ENCODE measurements at regions not wholly inside any gene's neighbourhood (a gene's known extent, or its start where the extent isn't known, plus 50 kb on each side); places are given as distances from the start of the nearest gene placed in this dataset.
"Not testable (repeated sequence)": the region's sequence is repeated elsewhere in the genome, so short reads cannot be mapped to it uniquely, and the experiment has no call there.

DNA sequence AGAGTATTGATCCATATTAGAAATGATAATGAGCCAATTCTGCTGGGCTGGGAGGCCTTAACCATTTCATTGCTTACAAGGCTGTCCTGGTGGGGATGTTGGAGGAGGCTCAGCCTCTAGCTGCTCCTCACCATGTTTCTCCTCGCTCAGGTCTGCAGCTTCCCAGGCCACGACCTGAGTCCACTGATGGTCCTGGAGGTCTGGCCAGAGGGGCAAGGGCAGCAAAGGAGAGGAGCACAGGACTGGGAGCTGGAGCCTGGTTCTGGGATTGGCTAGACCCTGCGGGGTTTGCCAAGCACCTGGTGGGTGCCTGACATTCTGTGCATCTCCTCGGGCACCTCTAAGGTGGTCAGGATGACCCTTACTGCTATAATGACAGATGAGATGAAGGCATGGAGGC, 92.6 kb downstream of the KIF26A start:
- no peak for DNase-seq
- no peak overlapping the region for H3K4me3 ChIP-seq
- intact Hi-C loops (cut with DNase I; ENCODE audit: low total_unique reads): no loop called here
- TF ChIP-seq CTCF (IDR thresholded peaks at IDR 0.05): no peak
- H3K27me3 ChIP-seq: peaks cover 0 to under 1% of the 10 kb centered on the region in 2 donors
- no peaks in the 10 kb centered on the region for H3K36me3 ChIP-seq
- no peak overlapping the region for H3K27ac ChIP-seq
- H3K9me3 ChIP-seq: peaks cover 0 to 34% (median 11%) of the 10 kb centered on the region in 3 donors
- no peaks in the 10 kb centered on the region for H3K4me1 ChIP-seq

DNA sequence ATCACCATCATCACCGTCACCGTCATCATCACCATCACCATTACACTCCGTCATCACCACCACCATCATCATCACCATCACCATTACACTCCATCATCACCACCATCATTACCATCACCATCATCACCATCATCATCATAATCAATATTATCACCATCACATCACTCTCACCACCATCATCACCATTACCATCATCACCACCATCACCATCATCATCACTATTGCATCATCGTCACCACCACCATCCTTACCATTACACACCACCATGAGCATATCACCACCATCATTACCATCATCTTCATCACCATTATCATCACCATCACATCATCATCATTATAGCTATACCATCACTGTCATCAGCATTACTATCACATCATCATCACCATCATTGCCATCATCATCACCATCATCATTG, 93.7 kb downstream of the KIF26A start:
- Histone ChIP-seq H3K9me3 (peaks cover 0 to 39% (median 14%) of the 10 kb centered on the region in 3 donors), H3K36me3 (no peaks in the 10 kb centered on the region), H3K27me3 (peaks cover 0 to 4% of the 10 kb centered on the region in 2 donors), H3K4me1 (no peaks in the 10 kb centered on the region), H3K27ac (no peak overlapping the region), H3K4me3 (no peak overlapping the region)
- no peak for TF ChIP-seq CTCF (IDR thresholded peaks at IDR 0.05)
- no peak for DNase-seq
- intact Hi-C loops (cut with DNase I; ENCODE audit: low total_unique reads): no loop called here

DNA sequence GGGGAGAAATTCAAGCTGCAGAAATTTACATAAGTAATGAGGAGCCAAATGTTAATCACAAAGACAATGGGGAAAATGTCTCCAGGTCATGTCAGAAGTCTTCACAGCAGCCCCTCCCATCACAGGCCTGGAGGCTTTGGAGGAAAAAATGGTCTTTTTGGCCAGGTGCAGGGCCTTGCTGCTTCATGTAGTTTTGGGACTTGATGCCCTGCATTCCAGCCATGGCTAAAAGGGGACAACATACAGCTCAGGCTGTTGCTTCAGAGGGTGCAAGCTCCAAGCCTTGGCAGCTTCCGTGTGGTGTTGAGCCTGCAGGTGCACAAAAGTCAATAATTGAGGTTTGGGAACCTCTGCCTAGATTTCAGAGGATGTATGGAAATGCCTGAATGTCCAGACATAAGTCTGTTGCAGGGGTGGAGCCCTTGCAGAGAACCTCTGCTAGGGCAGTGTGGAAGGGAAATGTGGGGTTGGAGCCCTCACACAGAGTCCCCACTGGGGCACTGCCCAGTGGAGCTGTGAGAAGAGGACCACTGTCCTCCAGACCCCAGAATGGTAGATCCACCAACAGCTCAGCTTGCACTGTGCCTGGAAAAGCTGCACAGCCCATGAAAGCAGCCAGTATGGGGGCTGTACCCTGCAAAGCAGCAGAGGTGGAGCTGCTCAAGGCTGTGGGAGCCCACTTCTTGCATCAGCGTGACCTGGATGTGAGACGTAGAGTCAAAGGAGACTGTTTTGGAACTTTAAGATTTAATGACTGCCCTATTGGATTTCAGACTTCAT, 95.8 kb downstream of the KIF26A start:
- peak; percentile 5 to 23 for DNase-seq
- intact Hi-C loops (cut with DNase I; ENCODE audit: low total_unique reads): not testable (repeated sequence)

GRCh38 chr14:104235686-104236085, 97.3 kb downstream of the KIF26A start:
- no peak for TF ChIP-seq CTCF (IDR thresholded peaks at IDR 0.05)
- Histone ChIP-seq H3K36me3 (no peaks in the 10 kb centered on the region), H3K9me3 (peaks cover 0 to 39% (median 14%) of the 10 kb centered on the region in 3 donors), H3K4me3 (no peak overlapping the region), H3K27me3 (peaks cover 0 to 27% of the 10 kb centered on the region in 2 donors), H3K27ac (no peak overlapping the region), H3K4me1 (no peaks in the 10 kb centered on the region)
- intact Hi-C loops (cut with DNase I; ENCODE audit: low total_unique reads): no loop called here
- peak; percentile 7 to 23 for DNase-seq

More for the DNA sequence above, 95.8 kb downstream of the KIF26A start:
- H3K27ac ChIP-seq, H3K36me3 ChIP-seq, H3K4me3 ChIP-seq, H3K4me1 ChIP-seq: not testable (repeated sequence)
- Histone ChIP-seq H3K9me3 (peaks cover 0 to 39% (median 14%) of the 10 kb centered on the region in 3 donors), H3K27me3 (peaks cover 0 to 15% of the 10 kb centered on the region in 2 donors)

- Histone ChIP-seq H3K4me3 (no peak overlapping the region), H3K9me3 (peaks cover 0 to 41% (median 14%) of the 10 kb centered on the region in 3 donors), H3K4me1 (no peaks in the 10 kb centered on the region), H3K27me3 (peaks cover 0 to 27% of the 10 kb centered on the region in 2 donors), H3K36me3 (no peaks in the 10 kb centered on the region), H3K27ac (no peak overlapping the region)
- TF ChIP-seq CTCF (IDR thresholded peaks at IDR 0.05): no peak
- peak; percentile 13 to 48 for DNase-seq
- intact Hi-C loops (cut with DNase I; ENCODE audit: low total_unique reads): no loop called here
Observed at GRCh38 chr14:104237651-104238423, 99.5 kb downstream of the KIF26A start.

All from tibial artery (tissue), 4 donors.